Prostate gland (tissue), 2 donors: ENCODE measurements at regions not wholly inside any gene's neighbourhood (a gene's known extent, or its start where the extent isn't known, plus 50 kb on each side); places are given as distances from the start of the nearest gene placed in this dataset.

Experiments
- DNase-seq: peaks from one replicate; pipeline ENCODE4 v3.0.0-alpha.2; 2019; ENCODE audit warnings: low spot score
- H3K27ac ChIP-seq, 2 donors: fragments of 200-600 bp; sonication (generic); 2 replicates each; pipeline ENCODE4 v1.5.1; 2017 to 2019
- H3K27me3 ChIP-seq: fragments of 200-600 bp; sonication (generic); replicated peaks from 2 replicates; pipeline ENCODE4 v1.5.1; 2019; ENCODE audit not compliant: insufficient read depth
- H3K36me3 ChIP-seq, 2 donors: fragments of 200-600 bp; sonication (generic); 1 replicate in 1 of 2; 2 replicates in 1 of 2; pipeline versions ENCODE4 v1.5.1 to v1.8.1; 2017 to 2019
- H3K4me1 ChIP-seq: fragments of 200-600 bp; sonication (generic); replicated peaks from 2 replicates; pipeline ENCODE4 v1.5.1; 2019
- H3K4me3 ChIP-seq, 2 donors: fragments of 200-600 bp; sonication (generic); 2 replicates each; pipeline ENCODE4 v1.5.1; 2017 to 2019
- H3K9me3 ChIP-seq: fragments of 200-600 bp; sonication (generic); 2 replicates; pipeline ENCODE4 v1.5.1; 2017
- CTCF ChIP-seq, 4 experiments: fragments of 200-600 bp in 2 of 4; fragments of 450-650 bp in 2 of 4; sonication (generic) in 2 of 4; IDR thresholded peaks; 1 replicate in 3 of 4; 2 replicates in 1 of 4; pipeline ENCODE4 v1.5.1; 2016 to 2019; ENCODE audit warnings: antibody characterized with exemption in 4 of 4, mild to moderate bottlenecking in 2 of 4, moderate library complexity in 2 of 4
- POLR2A ChIP-seq: fragments of 450-650 bp; IDR thresholded peaks from one replicate; pipeline ENCODE4 v1.6.1; 2016; ENCODE audit warnings: antibody characterized with exemption, mild to moderate bottlenecking
- POLR2AphosphoS5 ChIP-seq: sonication (generic); formaldehyde crosslinking; IDR thresholded peaks from one replicate; pipeline ENCODE4 v1.6.1; 2017; ENCODE audit warnings: antibody characterized with exemption
- WGBS: methylation state at CpG from one replicate; pipeline ENCODE4 v1.1.5; 2018; 5-methylcytosine and 5-hydroxymethylcytosine counted together
- intact Hi-C: fragments of 100-400 bp; cut with DNase I; formaldehyde crosslinking; loops from one replicate; pipeline ENCODE4 v1.14.2; 2022

GRCh38 chr10:94091649-94092048, 97.9 kb downstream of the PLCE1 start:
- DNase-seq: no peak
- intact Hi-C loops: no loop called here

GRCh38 chr10:94092848-94093247, 99.1 kb downstream of the PLCE1 start:
- Histone ChIP-seq H3K27ac (no peak overlapping the region), H3K36me3 (no peaks in the 10 kb centered on the region), H3K9me3 (no peaks in the 10 kb centered on the region), H3K4me3 (no peak overlapping the region), H3K27me3 (no peaks in the 10 kb centered on the region), H3K4me1 (no peaks in the 10 kb centered on the region)
- 38% methylated on average over 1 of the region's 1 CpG for WGBS
- TF ChIP-seq CTCF (IDR thresholded peaks at IDR 0.05) (no peak), POLR2AphosphoS5 (no peak), POLR2A (no peak)
- intact Hi-C loops: no loop called here
- DNase-seq: no peak

More at GRCh38 chr10:94091649-94092048, 97.9 kb downstream of the PLCE1 start:
- Histone ChIP-seq H3K4me1 (no peaks in the 10 kb centered on the region), H3K27ac (no peak overlapping the region), H3K9me3 (no peaks in the 10 kb centered on the region), H3K27me3 (no peaks in the 10 kb centered on the region), H3K4me3 (no peak overlapping the region), H3K36me3 (no peaks in the 10 kb centered on the region)
- TF ChIP-seq POLR2A (no peak), CTCF (IDR thresholded peaks at IDR 0.05) (no peak), POLR2AphosphoS5 (no peak)

- Histone ChIP-seq H3K9me3 (no peaks in the 10 kb centered on the region), H3K27me3 (no peaks in the 10 kb centered on the region), H3K4me1 (no peaks in the 10 kb centered on the region), H3K4me3 (no peak overlapping the region), H3K27ac (no peak overlapping the region), H3K36me3 (no peaks in the 10 kb centered on the region)
- DNase-seq: no peak
- WGBS: 64% methylated on average over 2 of the region's 2 CpGs
- intact Hi-C loops: no loop called here
- TF ChIP-seq POLR2AphosphoS5 (no peak), POLR2A (no peak), CTCF (IDR thresholded peaks at IDR 0.05) (no peak)
Observed at GRCh38 chr10:94093286-94093905, 99.7 kb downstream of the PLCE1 start.

- intact Hi-C loops: no loop called here
- no peak overlapping the region for H3K27ac ChIP-seq
- H3K4me1 ChIP-seq: no peaks in the 10 kb centered on the region
- H3K9me3 ChIP-seq: no peaks in the 10 kb centered on the region
- no peaks in the 10 kb centered on the region for H3K27me3 ChIP-seq
- H3K4me3 ChIP-seq: no peak overlapping the region
- 84% methylated on average over 5 of the region's 5 CpGs for WGBS
- TF ChIP-seq CTCF (IDR thresholded peaks at IDR 0.05) (no peak), POLR2AphosphoS5 (no peak), POLR2A (no peak)
- no peak for DNase-seq
- no peaks in the 10 kb centered on the region for H3K36me3 ChIP-seq
Observed at GRCh38 chr10:94094540-94094939, 100.8 kb downstream of the PLCE1 start.

GRCh38 chr10:94097656-94098055, 103.9 kb downstream of the PLCE1 start:
- DNase-seq: no peak
- Histone ChIP-seq H3K4me3 (no peak overlapping the region), H3K9me3 (no peaks in the 10 kb centered on the region), H3K27ac (no peak overlapping the region), H3K36me3 (no peaks in the 10 kb centered on the region), H3K4me1 (no peaks in the 10 kb centered on the region), H3K27me3 (no peaks in the 10 kb centered on the region)
- 84% methylated on average over 2 of the region's 2 CpGs for WGBS
- intact Hi-C loops: no loop called here
- TF ChIP-seq POLR2AphosphoS5 (no peak), CTCF (IDR thresholded peaks at IDR 0.05) (no peak), POLR2A (no peak)
